Liver (tissue), 8 donors: ENCODE measurements at regions not wholly inside any gene's neighbourhood (a gene's known extent, or its start where the extent isn't known, plus 50 kb on each side); places are given as distances from the start of the nearest gene placed in this dataset.

ENCODE experiments used
- DNase-seq: peaks from one replicate; pipeline ENCODE4 v3.0.0-alpha.2; 2017; ENCODE audit warnings: low spot score
- H3K27ac ChIP-seq, 2 donors: one replicate each; pipeline ENCODE4 v1.7.0; 2013; ENCODE audit warnings: inconsistent platforms in 2 of 2, low read length in 2 of 2, control low read depth in 1 of 2, low read depth in 1 of 2, mild to moderate bottlenecking in 1 of 2
- H3K27me3 ChIP-seq, 4 donors: one replicate each; pipeline versions ENCODE4 v1.6.1 to v1.7.0; 2013; ENCODE audit warnings: low read length in 3 of 4, inconsistent platforms in 1 of 4, mild to moderate bottlenecking in 1 of 4, moderate library complexity in 1 of 4; ENCODE audit not compliant: control insufficient read depth in 4 of 4, insufficient read depth in 4 of 4
- H3K36me3 ChIP-seq, 4 donors: one replicate each; pipeline versions ENCODE4 v1.6.1 to v1.7.0; 2013; ENCODE audit warnings: low read length in 3 of 4, mild to moderate bottlenecking in 3 of 4, low read depth in 1 of 4, moderate library complexity in 1 of 4; ENCODE audit not compliant: control insufficient read depth in 4 of 4, insufficient read depth in 3 of 4
- H3K4me1 ChIP-seq, 4 donors: one replicate each; pipeline versions ENCODE4 v1.6.1 to v1.7.0; 2013; ENCODE audit warnings: low read length in 3 of 4, mild to moderate bottlenecking in 3 of 4, moderate library complexity in 1 of 4; ENCODE audit not compliant: control insufficient read depth in 4 of 4, insufficient read depth in 4 of 4
- H3K4me3 ChIP-seq, 3 donors: one replicate each; pipeline versions ENCODE4 v1.6.1 to v1.7.0; 2013; ENCODE audit warnings: low read length in 3 of 3, control low read depth in 1 of 3, low read depth in 1 of 3, mild to moderate bottlenecking in 1 of 3
- H3K9ac ChIP-seq, 2 donors: one replicate each; pipeline ENCODE4 v1.7.0; 2013; ENCODE audit warnings: low read length in 2 of 2, mild to moderate bottlenecking in 2 of 2, moderate library complexity in 2 of 2, control low read depth in 1 of 2, low read depth in 1 of 2
- H3K9me3 ChIP-seq, 4 donors: one replicate each; pipeline versions ENCODE4 v1.6.1 to v1.7.0; 2013; ENCODE audit warnings: low read length in 3 of 4; ENCODE audit not compliant: control insufficient read depth in 4 of 4
- EGR1 ChIP-seq, 2 donors: IDR thresholded peaks; 2 replicates each; pipeline ENCODE4 v1.6.1; 2016 to 2018; ENCODE audit warnings: antibody characterized with exemption in 2 of 2, low read depth in 2 of 2
- FOXA1 ChIP-seq: IDR thresholded peaks from 2 replicates; pipeline ENCODE4 v1.6.1; 2016; ENCODE audit warnings: antibody characterized with exemption
- FOXA2 ChIP-seq: IDR thresholded peaks from 2 replicates; pipeline ENCODE4 v1.6.1; 2016; ENCODE audit warnings: antibody characterized with exemption
- GABPA ChIP-seq, 2 donors: IDR thresholded peaks in 1 of 2; conservative IDR thresholded peaks in 1 of 2; 2 replicates each; pipeline ENCODE4 v1.6.1; 2016; ENCODE audit warnings: antibody characterized with exemption in 2 of 2, mild to moderate bottlenecking in 1 of 2, moderate library complexity in 1 of 2
- HNF4A ChIP-seq, 2 donors: conservative IDR thresholded peaks; 2 replicates each; pipeline ENCODE4 v1.6.1; 2016; ENCODE audit warnings: antibody characterized with exemption in 2 of 2, mild to moderate bottlenecking in 2 of 2
- HNF4G ChIP-seq: IDR thresholded peaks from 2 replicates; pipeline ENCODE4 v1.6.1; 2016; ENCODE audit warnings: antibody characterized with exemption
- JUND ChIP-seq, 2 donors: IDR thresholded peaks; 2 replicates each; pipeline ENCODE4 v1.6.1; 2016; ENCODE audit warnings: antibody characterized with exemption in 2 of 2
- NR2F2 ChIP-seq: IDR thresholded peaks from 2 replicates; pipeline ENCODE4 v1.6.1; 2016; ENCODE audit warnings: antibody characterized with exemption
- RAD21 ChIP-seq, 2 donors: IDR thresholded peaks; 2 replicates each; pipeline ENCODE4 v1.6.1; 2016; ENCODE audit warnings: antibody characterized with exemption in 2 of 2, mild to moderate bottlenecking in 2 of 2
- RXRA ChIP-seq, 2 donors: IDR thresholded peaks; 2 replicates each; pipeline ENCODE4 v1.6.1; 2017 to 2018; ENCODE audit warnings: antibody characterized with exemption in 2 of 2, mild to moderate bottlenecking in 1 of 2
- SP1 ChIP-seq: IDR thresholded peaks from 2 replicates; pipeline ENCODE4 v1.6.1; 2018; ENCODE audit warnings: antibody characterized with exemption, mild to moderate bottlenecking
- TAF1 ChIP-seq: conservative IDR thresholded peaks from 2 replicates; pipeline ENCODE4 v1.6.1; 2016; ENCODE audit warnings: antibody characterized with exemption, mild to moderate bottlenecking
- YY1 ChIP-seq: IDR thresholded peaks from 2 replicates; pipeline ENCODE4 v1.6.1; 2016; ENCODE audit warnings: antibody characterized with exemption, mild to moderate bottlenecking
- WGBS: extraction: QIAGEN DNeasy Blood & Tissue Kit; methylation state at CpG from one replicate; pipeline ENCODE4 v1.1.7; 2013; 5-methylcytosine and 5-hydroxymethylcytosine counted together
- TF ChIP-seq, protein P1 (sequence below): IDR thresholded peaks from 2 replicates; pipeline ENCODE4 v1.6.1; 2016; ENCODE audit warnings: antibody characterized with exemption
- TF ChIP-seq, protein P2 (sequence below): IDR thresholded peaks from 2 replicates; pipeline ENCODE4 v1.6.1; 2016; ENCODE audit warnings: antibody characterized with exemption
- TF ChIP-seq, protein P3 (sequence below): IDR thresholded peaks from 2 replicates; pipeline ENCODE4 v1.6.1; 2016; ENCODE audit warnings: antibody characterized with exemption
- TF ChIP-seq, protein P4 (sequence below): fragments of 150-350 bp; IDR thresholded peaks from 2 replicates; pipeline ENCODE4 v1.5.1; 2017; ENCODE audit warnings: improper control_type of control experiment, low read depth, low read length; ENCODE audit not compliant: missing input control
- TF ChIP-seq, protein P5 (sequence below): IDR thresholded peaks from 2 replicates; pipeline ENCODE4 v1.6.1; 2016; ENCODE audit warnings: antibody characterized with exemption, mild to moderate bottlenecking
- donor health status: healthy.
- donor health status: healthy.
- donor health status: healthy.
- donor health status: healthy.
- donor health status: healthy.

DNA sequence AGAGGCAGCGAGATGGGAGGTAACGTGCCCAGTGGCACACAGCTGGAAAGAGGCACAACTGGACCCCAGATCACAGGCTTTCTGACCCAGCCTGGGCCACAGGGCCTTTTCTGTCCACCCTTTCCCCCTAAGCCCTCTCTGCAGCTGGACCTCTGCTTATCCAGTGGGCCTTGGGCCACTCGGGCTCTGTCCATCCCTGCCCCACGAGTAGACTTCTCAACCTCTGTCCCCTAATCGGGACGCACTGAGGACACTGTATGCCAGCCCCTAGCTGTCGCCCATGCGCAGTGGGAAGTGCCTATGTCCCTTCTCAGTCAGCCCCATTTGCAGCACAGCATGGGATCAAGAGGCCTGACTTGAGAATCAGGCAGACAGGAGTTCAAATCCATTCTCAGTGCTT, 65.6 kb upstream of the NEURL1B start:
- H3K9me3 ChIP-seq, result no peaks in the 10 kb centered on the region
- WGBS, result 92% methylated on average over 8 of the region's 8 CpGs
- no peak overlapping the region for H3K27ac ChIP-seq
- no peaks in the 10 kb centered on the region for H3K36me3 ChIP-seq
- TF ChIP-seq, protein P1, sequence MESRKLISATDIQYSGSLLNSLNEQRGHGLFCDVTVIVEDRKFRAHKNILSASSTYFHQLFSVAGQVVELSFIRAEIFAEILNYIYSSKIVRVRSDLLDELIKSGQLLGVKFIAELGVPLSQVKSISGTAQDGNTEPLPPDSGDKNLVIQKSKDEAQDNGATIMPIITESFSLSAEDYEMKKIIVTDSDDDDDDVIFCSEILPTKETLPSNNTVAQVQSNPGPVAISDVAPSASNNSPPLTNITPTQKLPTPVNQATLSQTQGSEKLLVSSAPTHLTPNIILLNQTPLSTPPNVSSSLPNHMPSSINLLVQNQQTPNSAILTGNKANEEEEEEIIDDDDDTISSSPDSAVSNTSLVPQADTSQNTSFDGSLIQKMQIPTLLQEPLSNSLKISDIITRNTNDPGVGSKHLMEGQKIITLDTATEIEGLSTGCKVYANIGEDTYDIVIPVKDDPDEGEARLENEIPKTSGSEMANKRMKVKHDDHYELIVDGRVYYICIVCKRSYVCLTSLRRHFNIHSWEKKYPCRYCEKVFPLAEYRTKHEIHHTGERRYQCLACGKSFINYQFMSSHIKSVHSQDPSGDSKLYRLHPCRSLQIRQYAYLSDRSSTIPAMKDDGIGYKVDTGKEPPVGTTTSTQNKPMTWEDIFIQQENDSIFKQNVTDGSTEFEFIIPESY, result no peak
- TF ChIP-seq SP1 (no peak), HNF4A (conservative IDR thresholded peaks at IDR 0.05) (no peak), HNF4G (no peak), NR2F2 (no peak), JUND (IDR thresholded peaks at IDR 0.05) (no peak)
- TF ChIP-seq, protein P2, sequence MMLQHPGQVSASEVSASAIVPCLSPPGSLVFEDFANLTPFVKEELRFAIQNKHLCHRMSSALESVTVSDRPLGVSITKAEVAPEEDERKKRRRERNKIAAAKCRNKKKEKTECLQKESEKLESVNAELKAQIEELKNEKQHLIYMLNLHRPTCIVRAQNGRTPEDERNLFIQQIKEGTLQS, result no peak
- TF ChIP-seq, protein P3, sequence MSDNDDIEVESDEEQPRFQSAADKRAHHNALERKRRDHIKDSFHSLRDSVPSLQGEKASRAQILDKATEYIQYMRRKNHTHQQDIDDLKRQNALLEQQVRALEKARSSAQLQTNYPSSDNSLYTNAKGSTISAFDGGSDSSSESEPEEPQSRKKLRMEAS, result no peak
- no peak for DNase-seq
- no peak overlapping the region for H3K9ac ChIP-seq
- peaks cover 0 to 3% (median 0%) of the 10 kb centered on the region in 4 donors for H3K4me1 ChIP-seq
- no peaks in the 10 kb centered on the region for H3K27me3 ChIP-seq
- H3K4me3 ChIP-seq, result no peak overlapping the region

DNA sequence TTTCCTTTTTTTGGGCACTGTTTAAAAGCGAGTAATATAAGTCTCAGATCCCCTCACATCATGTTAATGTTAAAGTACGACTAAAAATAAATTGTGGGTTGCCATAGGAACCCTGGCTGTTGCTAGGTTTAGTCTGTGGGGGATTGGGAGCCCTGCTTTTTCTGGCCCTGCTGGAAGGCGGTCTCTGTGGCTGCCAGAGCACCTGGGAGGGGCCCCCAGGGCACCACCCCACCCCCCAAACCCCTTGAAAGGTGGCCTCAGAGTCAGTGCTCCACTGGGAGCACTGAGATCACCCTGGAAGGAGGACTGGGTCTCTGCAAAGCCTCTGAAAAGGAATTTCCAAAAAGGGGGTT, 66.2 kb upstream of the NEURL1B start:
- 73% methylated on average over 3 of the region's 3 CpGs for WGBS
- Histone ChIP-seq H3K4me1 (peaks cover 0 to 3% (median 0%) of the 10 kb centered on the region in 4 donors), H3K9ac (no peak overlapping the region), H3K36me3 (no peaks in the 10 kb centered on the region), H3K4me3 (no peak overlapping the region), H3K27ac (no peak overlapping the region), H3K27me3 (no peaks in the 10 kb centered on the region), H3K9me3 (no peaks in the 10 kb centered on the region)
- TF ChIP-seq RAD21 (IDR thresholded peaks at IDR 0.05), result no peak
- TF ChIP-seq, protein P4, sequence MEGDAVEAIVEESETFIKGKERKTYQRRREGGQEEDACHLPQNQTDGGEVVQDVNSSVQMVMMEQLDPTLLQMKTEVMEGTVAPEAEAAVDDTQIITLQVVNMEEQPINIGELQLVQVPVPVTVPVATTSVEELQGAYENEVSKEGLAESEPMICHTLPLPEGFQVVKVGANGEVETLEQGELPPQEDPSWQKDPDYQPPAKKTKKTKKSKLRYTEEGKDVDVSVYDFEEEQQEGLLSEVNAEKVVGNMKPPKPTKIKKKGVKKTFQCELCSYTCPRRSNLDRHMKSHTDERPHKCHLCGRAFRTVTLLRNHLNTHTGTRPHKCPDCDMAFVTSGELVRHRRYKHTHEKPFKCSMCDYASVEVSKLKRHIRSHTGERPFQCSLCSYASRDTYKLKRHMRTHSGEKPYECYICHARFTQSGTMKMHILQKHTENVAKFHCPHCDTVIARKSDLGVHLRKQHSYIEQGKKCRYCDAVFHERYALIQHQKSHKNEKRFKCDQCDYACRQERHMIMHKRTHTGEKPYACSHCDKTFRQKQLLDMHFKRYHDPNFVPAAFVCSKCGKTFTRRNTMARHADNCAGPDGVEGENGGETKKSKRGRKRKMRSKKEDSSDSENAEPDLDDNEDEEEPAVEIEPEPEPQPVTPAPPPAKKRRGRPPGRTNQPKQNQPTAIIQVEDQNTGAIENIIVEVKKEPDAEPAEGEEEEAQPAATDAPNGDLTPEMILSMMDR, result no peak
- TF ChIP-seq, protein P3, result no peak
- no peak for TF ChIP-seq SP1
- TF ChIP-seq, protein P2, result no peak
- TF ChIP-seq YY1, result no peak
- no peak for TF ChIP-seq FOXA2
- no peak for TF ChIP-seq HNF4A (conservative IDR thresholded peaks at IDR 0.05)
- TF ChIP-seq HNF4G, result no peak
- no peak for TF ChIP-seq NR2F2
- TF ChIP-seq, protein P1, result no peak
- TF ChIP-seq EGR1 (IDR thresholded peaks at IDR 0.05; ENCODE audit: low read depth in 2 of 2), result no peak
- no peak for TF ChIP-seq GABPA (IDR thresholded peaks at IDR 0.05 in 1 of 2, conservative IDR thresholded peaks at IDR 0.05 in 1 of 2)
- TF ChIP-seq FOXA1, result no peak
- TF ChIP-seq, protein P5, sequence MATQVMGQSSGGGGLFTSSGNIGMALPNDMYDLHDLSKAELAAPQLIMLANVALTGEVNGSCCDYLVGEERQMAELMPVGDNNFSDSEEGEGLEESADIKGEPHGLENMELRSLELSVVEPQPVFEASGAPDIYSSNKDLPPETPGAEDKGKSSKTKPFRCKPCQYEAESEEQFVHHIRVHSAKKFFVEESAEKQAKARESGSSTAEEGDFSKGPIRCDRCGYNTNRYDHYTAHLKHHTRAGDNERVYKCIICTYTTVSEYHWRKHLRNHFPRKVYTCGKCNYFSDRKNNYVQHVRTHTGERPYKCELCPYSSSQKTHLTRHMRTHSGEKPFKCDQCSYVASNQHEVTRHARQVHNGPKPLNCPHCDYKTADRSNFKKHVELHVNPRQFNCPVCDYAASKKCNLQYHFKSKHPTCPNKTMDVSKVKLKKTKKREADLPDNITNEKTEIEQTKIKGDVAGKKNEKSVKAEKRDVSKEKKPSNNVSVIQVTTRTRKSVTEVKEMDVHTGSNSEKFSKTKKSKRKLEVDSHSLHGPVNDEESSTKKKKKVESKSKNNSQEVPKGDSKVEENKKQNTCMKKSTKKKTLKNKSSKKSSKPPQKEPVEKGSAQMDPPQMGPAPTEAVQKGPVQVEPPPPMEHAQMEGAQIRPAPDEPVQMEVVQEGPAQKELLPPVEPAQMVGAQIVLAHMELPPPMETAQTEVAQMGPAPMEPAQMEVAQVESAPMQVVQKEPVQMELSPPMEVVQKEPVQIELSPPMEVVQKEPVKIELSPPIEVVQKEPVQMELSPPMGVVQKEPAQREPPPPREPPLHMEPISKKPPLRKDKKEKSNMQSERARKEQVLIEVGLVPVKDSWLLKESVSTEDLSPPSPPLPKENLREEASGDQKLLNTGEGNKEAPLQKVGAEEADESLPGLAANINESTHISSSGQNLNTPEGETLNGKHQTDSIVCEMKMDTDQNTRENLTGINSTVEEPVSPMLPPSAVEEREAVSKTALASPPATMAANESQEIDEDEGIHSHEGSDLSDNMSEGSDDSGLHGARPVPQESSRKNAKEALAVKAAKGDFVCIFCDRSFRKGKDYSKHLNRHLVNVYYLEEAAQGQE, result no peak
- TF ChIP-seq TAF1, result no peak
- no peak for TF ChIP-seq RXRA (IDR thresholded peaks at IDR 0.05)
- no peak for TF ChIP-seq JUND (IDR thresholded peaks at IDR 0.05)
- DNase-seq, result no peak
